Right renal cortex interstitium (tissue), 3 donors: ENCODE measurements at regions not wholly inside any gene's neighbourhood (a gene's known extent, or its start where the extent isn't known, plus 50 kb on each side); places are given as distances from the start of the nearest gene placed in this dataset.
"Not testable (repeated sequence)": the region's sequence is repeated elsewhere in the genome, so short reads cannot be mapped to it uniquely, and the experiment has no call there.

ENCODE experiments used
- DNase-seq, 3 donors: peaks; one replicate each; pipeline ENCODE4 v3.0.0-alpha.2; 2013; ENCODE audit warnings: low read depth in 3 of 3, low spot score in 2 of 3

GRCh38 chr9:26131886-26132285, 453.6 kb upstream of the TUSC1 start:
- DNase-seq: no peak

GRCh38 chr9:26129217-26129616, 451.0 kb upstream of the TUSC1 start:
- no peak for DNase-seq

DNA sequence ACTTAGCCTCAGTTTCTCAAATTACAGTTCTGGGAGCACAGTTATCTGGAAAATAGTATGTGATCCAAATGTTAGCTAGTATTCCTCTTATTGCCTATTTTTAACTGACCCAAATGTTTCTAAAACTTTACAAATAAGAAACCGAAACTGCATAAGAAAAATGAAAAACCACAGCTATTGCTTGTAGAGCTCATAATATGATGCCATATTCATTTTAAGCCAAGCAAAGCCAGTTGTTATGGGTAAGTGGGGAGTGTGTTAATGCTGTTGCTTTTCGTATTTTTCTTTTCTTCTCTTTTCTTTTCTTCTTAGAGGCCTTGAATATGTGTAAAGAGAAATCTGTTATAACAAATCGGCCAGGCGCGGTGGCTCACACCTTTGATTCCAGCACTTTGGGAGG, 447.4 kb upstream of the TUSC1 start:
- DNase-seq: no peak

- DNase-seq: not testable (repeated sequence)
Measured at GRCh38 chr9:26116085-26116484, 437.8 kb upstream of the TUSC1 start.

DNA sequence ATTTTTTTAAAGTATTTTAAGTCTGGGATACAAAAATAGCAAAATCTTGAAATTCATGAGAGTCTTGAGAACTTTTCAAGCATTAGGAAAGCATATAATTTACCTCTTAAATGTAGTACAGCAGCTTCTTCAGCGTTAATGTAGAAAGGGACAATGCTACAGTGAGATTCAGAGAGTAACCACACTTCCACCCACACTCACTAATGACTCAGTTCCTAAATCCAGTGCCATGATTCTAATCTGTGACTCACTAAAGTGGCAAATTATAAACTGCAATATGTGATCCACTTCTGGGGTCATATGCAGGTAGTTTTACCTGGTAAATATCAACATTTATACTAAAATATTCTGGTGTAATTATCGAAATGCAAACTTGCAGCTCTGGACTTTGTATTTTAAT, 434.5 kb upstream of the TUSC1 start:
- no peak for DNase-seq

- no peak for DNase-seq
Measured at GRCh38 chr9:26086396-26086795, 408.2 kb upstream of the TUSC1 start.

DNA sequence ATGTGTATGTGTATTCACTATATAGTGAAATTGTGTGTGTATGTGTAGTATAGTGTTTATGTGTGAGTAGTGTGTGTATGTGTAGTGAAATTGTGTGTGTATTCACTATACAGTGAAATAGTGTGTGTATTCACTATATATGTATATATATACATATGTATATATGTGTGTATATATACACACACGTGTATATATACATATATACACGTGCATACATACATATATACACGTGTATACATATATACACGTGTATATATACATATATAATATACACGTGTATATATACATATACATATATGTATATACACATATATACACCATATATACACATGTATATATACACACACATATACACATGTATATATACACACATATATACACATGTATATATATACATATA, 403.6 kb upstream of the TUSC1 start:
- DNase-seq: no peak

GRCh38 chr9:26078706-26079105, 400.5 kb upstream of the TUSC1 start:
- DNase-seq: no peak

GRCh38 chr9:26077860-26078259, 399.6 kb upstream of the TUSC1 start:
- DNase-seq: no peak

- no peak for DNase-seq
Measured at GRCh38 chr9:26067608-26068007, 389.4 kb upstream of the TUSC1 start.

GRCh38 chr9:26066237-26066636, 388.0 kb upstream of the TUSC1 start:
- no peak for DNase-seq

DNA sequence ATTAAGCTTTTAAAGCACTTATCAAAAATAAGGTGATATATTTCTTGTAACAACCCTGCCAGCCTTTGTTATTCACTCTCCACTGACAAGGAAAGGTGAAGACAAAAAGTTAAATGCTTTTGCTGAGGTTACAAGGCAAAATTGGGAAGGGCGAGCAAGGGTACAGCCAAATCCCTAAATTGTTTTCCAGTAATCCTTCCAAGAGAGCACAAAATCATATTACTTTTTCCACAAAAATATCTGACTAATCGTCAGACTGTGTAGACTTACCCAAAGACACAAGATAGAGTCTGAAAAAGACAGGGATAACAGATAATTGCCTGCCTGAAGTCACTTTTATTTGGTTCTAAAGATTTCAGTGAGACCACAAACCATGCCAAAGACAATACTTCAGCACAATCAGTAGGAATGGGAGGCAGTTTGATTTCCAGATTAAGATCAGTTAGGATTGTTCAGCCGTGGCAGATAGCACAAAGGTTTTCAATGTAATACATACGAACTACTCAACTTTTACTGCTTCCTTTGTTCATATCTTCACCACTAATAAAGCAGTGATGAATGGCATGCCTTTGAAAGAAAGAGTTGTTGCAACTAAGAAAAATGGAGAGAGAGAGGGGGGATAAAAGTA, 383.8 kb upstream of the TUSC1 start:
- DNase-seq: no peak

GRCh38 chr9:26058111-26058895, 380.1 kb upstream of the TUSC1 start:
- DNase-seq: no peak

DNA sequence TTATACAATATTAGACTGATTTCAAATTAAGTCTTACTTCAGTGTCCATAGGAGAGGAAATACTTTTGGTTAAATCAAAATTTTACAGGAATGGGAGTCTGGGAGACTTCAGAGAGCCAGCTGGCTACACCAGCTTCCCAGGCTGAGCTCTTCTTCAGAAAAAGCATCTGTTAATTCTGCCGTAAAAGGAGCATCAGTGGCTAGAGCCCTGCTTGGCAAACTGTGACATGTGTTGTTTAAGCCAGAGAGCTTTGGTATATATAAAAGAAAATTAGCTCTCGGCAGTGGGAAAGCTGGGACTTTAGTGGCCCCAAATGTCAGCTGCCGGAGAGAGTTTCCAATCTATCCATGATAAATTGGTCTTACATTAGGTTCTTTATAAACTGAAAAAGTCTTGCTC, 378.8 kb upstream of the TUSC1 start:
- DNase-seq: no peak

DNA sequence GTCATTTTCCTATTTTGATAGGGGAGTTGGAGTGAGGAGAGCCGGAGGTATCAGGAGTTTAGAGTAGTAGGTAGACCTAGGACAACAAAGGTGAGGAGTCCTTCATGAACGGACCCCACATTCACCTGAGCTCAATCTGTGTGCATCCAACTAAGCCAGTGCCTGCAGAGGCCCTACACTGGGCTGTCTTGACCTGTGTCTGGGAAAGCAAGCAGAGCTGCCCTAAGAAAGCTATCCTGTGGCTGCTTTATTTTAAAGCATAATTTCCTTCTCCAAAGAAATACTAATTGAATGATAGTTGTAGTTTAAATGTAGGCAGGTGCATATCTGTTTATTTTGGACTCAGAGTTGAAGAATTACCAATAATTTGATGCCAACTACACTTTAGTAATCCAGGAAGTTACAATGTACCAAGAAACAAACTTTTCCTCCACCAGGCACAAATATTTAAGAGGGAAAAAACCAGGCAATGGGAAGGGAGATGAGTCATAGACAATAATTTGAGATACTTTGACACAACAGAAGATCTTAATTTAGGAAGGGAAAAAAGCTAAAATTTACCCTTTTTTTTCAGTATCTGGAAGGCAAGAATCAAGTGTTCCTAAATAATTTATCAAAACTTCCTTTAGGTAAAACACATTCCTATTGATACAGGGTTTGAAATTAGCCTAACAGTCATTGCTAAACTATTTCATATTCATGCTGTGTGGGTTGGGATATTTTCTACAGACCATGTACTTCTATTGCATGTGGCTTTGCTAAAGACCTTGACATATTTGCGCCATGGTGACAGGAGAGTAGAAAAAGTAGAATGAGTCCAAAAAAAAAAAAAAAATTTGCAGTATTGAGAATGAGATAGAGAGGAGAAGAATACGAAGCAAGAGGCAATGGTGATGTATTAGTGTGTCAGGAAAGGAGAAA, 376.6 kb upstream of the TUSC1 start:
- DNase-seq: no peak

DNA sequence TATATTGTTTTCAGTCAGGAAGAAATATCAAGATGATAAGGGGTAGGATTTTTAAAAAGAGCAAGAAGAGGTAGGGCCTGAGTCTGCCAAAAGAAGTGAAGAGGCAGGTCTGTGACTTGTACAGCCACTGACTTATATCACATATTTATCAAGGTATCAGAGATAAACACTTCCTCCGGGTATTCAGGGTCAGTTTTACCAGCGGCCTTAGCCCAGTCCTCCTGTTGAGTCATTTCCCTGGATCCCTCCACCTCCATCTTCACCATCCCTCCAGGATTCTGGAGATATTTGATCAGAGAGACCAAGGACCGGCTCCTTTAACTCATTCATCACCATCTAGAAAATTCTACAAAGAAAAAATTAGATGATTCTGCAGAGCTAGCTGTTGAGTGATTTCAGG, 375.7 kb upstream of the TUSC1 start:
- no peak for DNase-seq

DNA sequence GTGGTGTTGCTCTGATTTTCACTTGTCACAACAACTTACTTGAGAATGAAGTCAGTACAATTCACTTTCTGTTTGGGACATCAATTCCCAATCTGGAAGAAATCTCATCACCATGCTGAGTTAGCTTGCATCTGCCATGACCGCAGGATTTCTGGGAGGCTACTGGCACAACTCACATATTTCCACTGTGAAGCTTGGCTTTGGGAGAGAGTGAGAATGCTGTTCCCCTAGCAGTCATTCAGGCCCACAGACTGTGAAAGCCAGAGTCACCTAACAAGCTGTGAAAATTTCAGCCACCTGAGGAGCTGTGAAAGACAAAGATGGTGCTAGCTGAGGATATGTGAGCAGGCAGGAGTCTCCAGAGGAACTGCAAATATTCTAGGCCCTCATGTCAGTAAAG, 365.2 kb upstream of the TUSC1 start:
- DNase-seq: no peak

GRCh38 chr9:26034786-26035185, 356.5 kb upstream of the TUSC1 start:
- no peak for DNase-seq

- no peak for DNase-seq
Measured at GRCh38 chr9:26033336-26033735, 355.1 kb upstream of the TUSC1 start.

DNA sequence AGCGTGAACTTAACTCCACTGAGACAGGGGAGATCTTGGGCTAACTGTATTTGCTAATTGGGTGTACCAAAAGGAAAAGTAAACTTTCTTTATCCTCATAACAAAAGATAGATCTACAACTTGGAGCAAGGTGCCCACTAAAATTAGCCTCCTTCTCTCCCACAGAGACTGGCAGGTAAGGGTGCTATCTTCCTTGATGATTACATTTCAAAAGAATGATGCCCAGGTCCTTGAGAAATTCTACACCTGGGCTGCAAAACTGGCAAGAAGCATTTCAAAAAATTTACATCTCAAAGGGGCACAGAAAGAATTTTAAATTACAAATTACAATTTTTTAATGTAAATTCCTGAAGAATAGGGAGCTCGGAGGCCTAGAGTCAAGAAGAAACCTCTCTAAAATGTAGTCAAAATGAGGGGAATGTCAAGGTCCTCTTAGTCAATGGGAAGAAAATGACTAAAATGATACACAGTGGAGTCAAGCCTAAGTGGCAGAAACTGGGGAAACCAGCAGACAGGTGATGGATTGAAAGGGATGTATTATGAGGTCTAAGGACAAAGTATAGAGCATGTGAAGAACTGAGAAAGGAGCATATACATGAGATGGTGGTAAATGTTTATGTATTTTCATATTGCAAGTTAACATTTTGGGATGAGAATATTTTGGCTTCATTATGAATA, 348.3 kb upstream of the TUSC1 start:
- DNase-seq: no peak

- DNase-seq: no peak
Measured at GRCh38 chr9:26013199-26013598, 335.0 kb upstream of the TUSC1 start.
